H9 (cell line): ENCODE measurements at regions not wholly inside any gene's neighbourhood (a gene's known extent, or its start where the extent isn't known, plus 50 kb on each side); places are given as distances from the start of the nearest gene placed in this dataset.

Source experiments
- DNase-seq: peaks from one replicate; pipeline ENCODE4 v3.0.0-alpha.2; 2017
- H2AFZ ChIP-seq: one replicate; pipeline ENCODE4 v1.6.1; 2013; ENCODE audit warnings: mild to moderate bottlenecking, low read length, control low read depth, moderate library complexity
- H2AK5ac ChIP-seq: 2 replicates; pipeline ENCODE4 v1.6.1; 2013; ENCODE audit warnings: low read length, control low read depth, mixed read lengths; ENCODE audit not compliant: insufficient read length
- H2BK120ac ChIP-seq: one replicate; pipeline ENCODE4 v1.6.1; 2013; ENCODE audit warnings: low read depth, mild to moderate bottlenecking, low read length, control low read depth, inconsistent platforms; ENCODE audit not compliant: poor library complexity, severe bottlenecking
- H2BK12ac ChIP-seq: 2 replicates; pipeline ENCODE4 v1.6.1; 2013; ENCODE audit warnings: low read length, control low read depth, mixed read lengths, low read depth; ENCODE audit not compliant: insufficient read length
- H2BK15ac ChIP-seq: 2 replicates; pipeline ENCODE4 v1.6.1; 2013; ENCODE audit warnings: low read depth, low read length, control low read depth
- H2BK20ac ChIP-seq: one replicate; pipeline ENCODE4 v1.6.1; 2013; ENCODE audit warnings: low read depth, mild to moderate bottlenecking, low read length, control low read depth, inconsistent platforms; ENCODE audit not compliant: poor library complexity, severe bottlenecking
- H2BK5ac ChIP-seq: 2 replicates; pipeline ENCODE4 v1.6.1; 2013; ENCODE audit warnings: low read length, control low read depth, mixed read lengths; ENCODE audit not compliant: insufficient read length
- H3K14ac ChIP-seq: 2 replicates; pipeline ENCODE4 v1.6.1; 2013; ENCODE audit warnings: low read length, control low read depth; ENCODE audit not compliant: insufficient read depth
- H3K18ac ChIP-seq: 2 replicates; pipeline ENCODE4 v1.6.1; 2013; ENCODE audit warnings: low read depth, mild to moderate bottlenecking, mixed read lengths, low read length, control low read depth; ENCODE audit not compliant: insufficient read length
- H3K23ac ChIP-seq: 2 replicates; pipeline ENCODE4 v1.6.1; 2013; ENCODE audit warnings: low read length, control low read depth, mixed read lengths, low read depth; ENCODE audit not compliant: insufficient read length
- H3K23me2 ChIP-seq: 2 replicates; pipeline ENCODE4 v1.6.1; 2013; ENCODE audit warnings: low read depth, mild to moderate bottlenecking, mixed read lengths, low read length, control low read depth; ENCODE audit not compliant: insufficient read length, poor library complexity, severe bottlenecking
- H3K27ac ChIP-seq: 2 replicates; pipeline ENCODE4 v1.5.1; 2013; ENCODE audit warnings: low read length, control low read depth, mixed read lengths, low read depth; ENCODE audit not compliant: insufficient read length
- H3K27me3 ChIP-seq: 2 replicates; pipeline ENCODE4 v1.6.1; 2013; ENCODE audit warnings: low read length, control low read depth, inconsistent platforms; ENCODE audit not compliant: insufficient read depth
- H3K4ac ChIP-seq: 2 replicates; pipeline ENCODE4 v1.6.1; 2013; ENCODE audit warnings: low read depth, mild to moderate bottlenecking, control low read depth, inconsistent platforms, low read length, moderate library complexity
- H3K4me1 ChIP-seq: 2 replicates; pipeline ENCODE4 v1.6.1; 2013; ENCODE audit warnings: low read length, control low read depth, inconsistent platforms; ENCODE audit not compliant: insufficient read depth
- H3K4me2 ChIP-seq: 2 replicates; pipeline ENCODE4 v1.6.1; 2013; ENCODE audit warnings: low read length, control low read depth, mixed read lengths; ENCODE audit not compliant: insufficient read length, insufficient read depth
- H3K56ac ChIP-seq: 2 replicates; pipeline ENCODE4 v1.6.1; 2013; ENCODE audit warnings: low read depth, mild to moderate bottlenecking, mixed read lengths, low read length, control low read depth; ENCODE audit not compliant: insufficient read length
- H3K79me1 ChIP-seq: 2 replicates; pipeline ENCODE4 v1.6.1; 2013; ENCODE audit warnings: low read depth, mild to moderate bottlenecking, moderate library complexity, low read length, control low read depth, inconsistent platforms; ENCODE audit not compliant: insufficient read depth, poor library complexity, severe bottlenecking
- H3K79me2 ChIP-seq: 2 replicates; pipeline ENCODE4 v1.6.1; 2013; ENCODE audit warnings: low read length, control low read depth, inconsistent platforms; ENCODE audit not compliant: insufficient read depth
- H3K9ac ChIP-seq: 2 replicates; pipeline ENCODE4 v1.6.1; 2013; ENCODE audit warnings: low read length, control low read depth, mixed read lengths; ENCODE audit not compliant: insufficient read length; ENCODE audit errors: extremely low read depth
- H3K9me3 ChIP-seq: one replicate; pipeline ENCODE4 v1.6.1; 2013; ENCODE audit warnings: low read depth, low read length, inconsistent platforms; ENCODE audit not compliant: control insufficient read depth
- H3T11ph ChIP-seq: one replicate; pipeline ENCODE4 v1.6.1; 2013; ENCODE audit warnings: mild to moderate bottlenecking, low read length, control low read depth, inconsistent platforms
- H4K20me1 ChIP-seq: one replicate; pipeline ENCODE4 v1.6.1; 2013; ENCODE audit not compliant: control insufficient read depth, insufficient read length, insufficient read depth
- H4K5ac ChIP-seq: 2 replicates; pipeline ENCODE4 v1.6.1; 2013; ENCODE audit warnings: low read depth, mild to moderate bottlenecking, mixed read lengths, low read length, control low read depth; ENCODE audit not compliant: insufficient read length
- H4K8ac ChIP-seq: replicated peaks from 2 replicates; pipeline ENCODE4 v1.6.1; 2013; ENCODE audit warnings: low read length, control low read depth, mixed read lengths, low read depth; ENCODE audit not compliant: insufficient read length
- H4K91ac ChIP-seq: 2 replicates; pipeline ENCODE4 v1.6.1; 2013; ENCODE audit warnings: low read depth, mild to moderate bottlenecking, moderate library complexity, mixed read lengths, low read length, control low read depth; ENCODE audit not compliant: insufficient read length
- H3K27ac Mint-ChIP-seq, 3 experiments: 2 replicates in 2 of 3; 3 replicates in 1 of 3; pipeline ENCODE4 v1.8.0; 2020 to 2021; ENCODE audit warnings: mixed read lengths in 3 of 3, mild to moderate bottlenecking in 1 of 3, moderate library complexity in 1 of 3
- H3K27me3 Mint-ChIP-seq: 2 replicates; pipeline ENCODE4 v1.8.0; 2021; ENCODE audit warnings: low read depth, mild to moderate bottlenecking, moderate library complexity, mixed read lengths
- H3K36me3 Mint-ChIP-seq, 3 experiments: 2 replicates in 2 of 3; 3 replicates in 1 of 3; pipeline ENCODE4 v1.8.0; 2020 to 2021; ENCODE audit warnings: low read depth in 3 of 3, mixed read lengths in 3 of 3; ENCODE audit not compliant: insufficient read depth in 1 of 3
- H3K4me1 Mint-ChIP-seq, 2 experiments: 2 replicates each; pipeline ENCODE4 v1.8.0; 2020; ENCODE audit warnings: mixed read lengths in 2 of 2
- H3K4me3 Mint-ChIP-seq, 2 experiments: 2 replicates in 1 of 2; 3 replicates in 1 of 2; pipeline ENCODE4 v1.8.0; 2020 to 2021; ENCODE audit warnings: mild to moderate bottlenecking in 2 of 2, mixed read lengths in 2 of 2, moderate library complexity in 1 of 2
- H3K9me3 Mint-ChIP-seq, 2 experiments: 2 replicates in 1 of 2; 3 replicates in 1 of 2; pipeline ENCODE4 v1.8.0; 2020; ENCODE audit warnings: mild to moderate bottlenecking in 2 of 2, mixed read lengths in 2 of 2, moderate library complexity in 1 of 2
- CTCF ChIP-seq: fragments of 200-600 bp; sonication (generic); conservative IDR thresholded peaks from 3 replicates; pipeline ENCODE4 v1.8.0; 2021; ENCODE audit warnings: antibody characterized with exemption, mild to moderate bottlenecking
- WGBS: extraction: QIAGEN DNeasy Blood & Tissue Kit; methylation state at CpG from one replicate; pipeline ENCODE4 v1.1.7; 2013; ENCODE audit warnings: missing lambda C conversion rate, low lambda C conversion rate, mixed read lengths; ENCODE audit not compliant: insufficient read length; ENCODE audit errors: extremely low coverage; 5-methylcytosine and 5-hydroxymethylcytosine counted together

- Histone ChIP-seq H3K9me3 (no peaks in the 10 kb centered on the region), H2BK12ac (no peak overlapping the region), H2AK5ac (no peak overlapping the region), H4K20me1 (no peaks in the 10 kb centered on the region), H3K4me2 (no peak overlapping the region), H4K8ac (no peak overlapping the region), H2BK5ac (no peak overlapping the region), H2AFZ (no peak overlapping the region), H3K79me1 (no peaks in the 10 kb centered on the region), H2BK15ac (no peak overlapping the region), H3K9ac (no peak overlapping the region), H3K4me1 (no peaks in the 10 kb centered on the region), H3K23me2 (no peaks in the 10 kb centered on the region), H3K27ac (no peak overlapping the region), H3K56ac (no peak overlapping the region), H4K91ac (no peak overlapping the region), H3K18ac (no peak overlapping the region), H3K79me2 (no peaks in the 10 kb centered on the region), H3K4ac (no peak overlapping the region), H3K27me3 (no peaks in the 10 kb centered on the region), H3K14ac (no peak overlapping the region), H2BK20ac (no peak overlapping the region), H3K23ac (no peak overlapping the region), H4K5ac (no peak overlapping the region), H2BK120ac (no peak overlapping the region), H3T11ph (no peak overlapping the region)
- Mint-ChIP-seq H3K9me3 (no peaks in the 10 kb centered on the region; a peak in 1 of 5 replicates), H3K27me3 (no peaks in the 10 kb centered on the region), H3K4me1 (no peaks in the 10 kb centered on the region), H3K27ac (no peak overlapping the region), H3K4me3 (no peak overlapping the region), H3K36me3 (no peaks in the 10 kb centered on the region)
- TF ChIP-seq CTCF = no peak
- WGBS = no CpG with 5 or more reads among the region's 3 CpGs
- no peak for DNase-seq
These were observed 717.7 kb downstream of the GBE1 start for GRCh38 chr3:81043660-81044199.
